ENCODE measurements at regions not wholly inside any gene's neighbourhood (a gene's known extent, or its start where the extent isn't known, plus 50 kb on each side); places are given as distances from the start of the nearest gene placed in this dataset.

- no TSS peak for BruUV-seq (replicated peaks)
- H3K9me3 ChIP-seq (ENCODE audit: control insufficient read depth, insufficient read depth, low read depth, low read length), result no peaks in the 10 kb centered on the region
- H3K27me3 ChIP-seq (ENCODE audit: control insufficient read depth, insufficient read depth, low read length), result no peaks in the 10 kb centered on the region; the same call in 1 of the 2 replicates
- DNase-seq (ENCODE audit: low read depth, low spot score) (no peak), ATAC-seq (no peak)
- H3K4me3 ChIP-seq (ENCODE audit: low read depth in 2 of 2, low read length in 2 of 2), result no peak overlapping the region
- H3K27ac ChIP-seq (ENCODE audit: low read length), result no peak overlapping the region
- no peaks in the 10 kb centered on the region for H3K4me1 ChIP-seq (ENCODE audit: control insufficient read depth, insufficient read depth, low read length)
- intact Hi-C loops (cut with micrococcal nuclease; ENCODE audit: unreplicated experiment), result no loop called here
- CTCF ChIA-PET, result no interaction called here
- POLR2A ChIA-PET, result no interaction called here
- H3K36me3 ChIP-seq (ENCODE audit: control insufficient read depth, insufficient read depth, low read length), result no peaks in the 10 kb centered on the region
- no peak for TF ChIP-seq REST (IDR thresholded peaks at IDR 0.05; ENCODE audit: insufficient read depth in 1 of 2, low read depth in 2 of 2, low read length in 1 of 2)
- TF ChIP-seq CTCF (IDR thresholded peaks at IDR 0.05), result no peak
- no peak for TF ChIP-seq SIN3A (IDR thresholded peaks at IDR 0.05; ENCODE audit: borderline replicate concordance, insufficient read depth, low read depth, low read length)
- TF ChIP-seq TCF7L2 (IDR thresholded peaks at IDR 0.05; ENCODE audit: low read depth, low read length), result no peak
- TF ChIP-seq POLR2AphosphoS5 (IDR thresholded peaks at IDR 0.05; ENCODE audit: low read depth, low read length), result no peak
- in situ Hi-C loops (cut with HindIII; ENCODE audit: low pct_unique_long_range_greater_than_20kb, low sequenced_read_pairs), result no loop called here
These were observed 64.1 kb upstream of the ETV3 start for GRCh38 chr1:157202331-157202730.

- H3K9me3 ChIP-seq (ENCODE audit: control insufficient read depth, insufficient read depth, low read depth, low read length), result no peaks in the 10 kb centered on the region
- H3K27ac ChIP-seq (ENCODE audit: low read length), result no peak overlapping the region
- DNase-seq (ENCODE audit: low read depth, low spot score) (no peak), ATAC-seq (no peak)
- H3K36me3 ChIP-seq (ENCODE audit: control insufficient read depth, insufficient read depth, low read length), result no peaks in the 10 kb centered on the region
- no peak for TF ChIP-seq POLR2AphosphoS5 (IDR thresholded peaks at IDR 0.05; ENCODE audit: low read depth, low read length)
- no peak for TF ChIP-seq TCF7L2 (IDR thresholded peaks at IDR 0.05; ENCODE audit: low read depth, low read length)
- TF ChIP-seq SIN3A (IDR thresholded peaks at IDR 0.05; ENCODE audit: borderline replicate concordance, insufficient read depth, low read depth, low read length), result no peak
- TF ChIP-seq REST (IDR thresholded peaks at IDR 0.05; ENCODE audit: insufficient read depth in 1 of 2, low read depth in 2 of 2, low read length in 1 of 2), result no peak
- TF ChIP-seq CTCF (IDR thresholded peaks at IDR 0.05), result no peak
- in situ Hi-C loops (cut with HindIII; ENCODE audit: low pct_unique_long_range_greater_than_20kb, low sequenced_read_pairs), result no loop called here
- no peaks in the 10 kb centered on the region; the same call in 1 of the 2 replicates for H3K27me3 ChIP-seq (ENCODE audit: control insufficient read depth, insufficient read depth, low read length)
- H3K4me1 ChIP-seq (ENCODE audit: control insufficient read depth, insufficient read depth, low read length), result no peaks in the 10 kb centered on the region
- no TSS peak for BruUV-seq (replicated peaks)
- H3K4me3 ChIP-seq (ENCODE audit: low read depth in 2 of 2, low read length in 2 of 2), result no peak overlapping the region
- CTCF ChIA-PET, result no interaction called here
- intact Hi-C loops (cut with micrococcal nuclease; ENCODE audit: unreplicated experiment), result no loop called here
- POLR2A ChIA-PET, result no interaction called here
These were observed 63.6 kb upstream of the ETV3 start for GRCh38 chr1:157201767-157202166.
